Loucy (cell line): ENCODE measurements at regions not wholly inside any gene's neighbourhood (a gene's known extent, or its start where the extent isn't known, plus 50 kb on each side); places are given as distances from the start of the nearest gene placed in this dataset.

Source experiments
- CTCF ChIP-seq: fragments of 200-600 bp; sonication (generic); conservative IDR thresholded peaks from 2 replicates; pipeline ENCODE4 v1.5.1; 2014; ENCODE audit warnings: mild to moderate bottlenecking, antibody characterized with exemption, low read length
- EZH2phosphoT487 ChIP-seq: fragments of 200-600 bp; IDR thresholded peaks from 2 replicates; pipeline ENCODE4 v1.6.1; 2018; ENCODE audit warnings: antibody characterized with exemption, mild to moderate bottlenecking, moderate library complexity, borderline replicate concordance

DNA sequence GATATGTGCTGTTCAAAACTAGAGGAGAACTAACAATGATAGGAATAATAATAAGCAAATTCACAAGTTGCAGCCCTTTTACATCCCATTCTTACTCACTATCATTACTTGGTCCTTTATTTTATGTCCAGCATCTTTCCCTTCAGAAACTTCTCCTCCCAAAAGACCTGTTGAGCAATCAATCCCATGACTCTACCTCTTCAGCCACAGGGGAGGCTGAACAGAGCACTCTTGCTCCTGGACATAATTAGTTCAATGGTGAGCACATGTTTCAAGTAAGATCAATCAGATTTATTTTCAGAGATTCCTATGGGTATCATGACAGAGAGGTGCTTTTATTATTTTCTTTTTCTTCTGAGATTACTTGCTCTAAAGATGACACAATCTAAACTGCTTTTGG, 260.0 kb downstream of the COG6 start:
- TF ChIP-seq CTCF (no peak), EZH2phosphoT487 (no peak)
